Endothelial cell of umbilical vein (primary cell): ENCODE measurements at regions not wholly inside any gene's neighbourhood (a gene's known extent, or its start where the extent isn't known, plus 50 kb on each side); places are given as distances from the start of the nearest gene placed in this dataset.

Experiments used
- BruUV-seq: library from RNA; stranded (reverse); fragments of 400-500 nt; replicated peaks from 2 replicates; lab custom pipeline; 2021; lab: Mats Ljungman, UMichigan
- CTCF ChIA-PET: fragments of 300-600, 350-600 bp; sonication (Branson Sonifier 250); formaldehyde crosslinking; loops from one replicate; lab custom pipeline; 2021; ENCODE audit warnings: antibody characterized with exemption, inconsistent platforms; lab: Charles Lee
- POLR2A ChIA-PET: fragments of 300-600, 350-600 bp; sonication (Branson Sonifier 250); formaldehyde crosslinking; loops from one replicate; lab custom pipeline; 2021; ENCODE audit warnings: antibody characterized with exemption, inconsistent platforms; lab: Charles Lee
- DNase-seq: peaks from one replicate; pipeline ENCODE4 v3.0.0-alpha.2; 2011; ENCODE audit warnings: low read depth, low spot score
- FAIRE-seq: peaks from 2 replicates; lab custom pipeline; 2011; peaks lifted over from hg19 to GRCh38; lab: Jason Lieb, UNC
- H2AFZ ChIP-seq: 2 replicates; pipeline ENCODE4 v1.6.0; 2012; ENCODE audit warnings: low read depth, low read length, control low read depth, inconsistent platforms
- H3K27ac ChIP-seq: 2 replicates; pipeline ENCODE4 v1.5.1; 2011; ENCODE audit warnings: low read depth, mild to moderate bottlenecking, control low read depth, low read length, moderate library complexity; ENCODE audit not compliant: insufficient read depth
- H3K27me3 ChIP-seq, 2 experiments: 2 replicates each; pipeline versions ENCODE4 v1.6.0 to v1.6.1; 2011; ENCODE audit warnings: low read length in 2 of 2, mixed read lengths in 1 of 2; ENCODE audit not compliant: control insufficient read depth in 2 of 2, insufficient read depth in 2 of 2
- H3K36me3 ChIP-seq, 2 experiments: 2 replicates in 1 of 2; 3 replicates in 1 of 2; pipeline ENCODE4 v1.5.1; 2011; ENCODE audit warnings: low read length in 2 of 2, mild to moderate bottlenecking in 1 of 2, moderate library complexity in 1 of 2; ENCODE audit not compliant: control insufficient read depth in 2 of 2, insufficient read depth in 2 of 2; ENCODE audit errors: extremely low read depth in 1 of 2
- H3K4me1 ChIP-seq: 3 replicates; pipeline ENCODE4 v1.5.1; 2011; ENCODE audit warnings: mild to moderate bottlenecking, low read length; ENCODE audit not compliant: control insufficient read depth, insufficient read depth; ENCODE audit errors: extremely low read depth
- H3K4me2 ChIP-seq: 2 replicates; pipeline ENCODE4 v1.6.1; 2011; ENCODE audit warnings: low read length, control low read depth, mixed read lengths; ENCODE audit not compliant: insufficient read depth
- H3K4me3 ChIP-seq, 3 experiments: fragments of 200-600 bp in 1 of 3; sonication (generic), shearing (Covaris generic) in 1 of 3; replicated peaks in 1 of 3; 2 replicates each; pipeline ENCODE4 v1.5.1; 2011 to 2016; ENCODE audit warnings: control low read depth in 3 of 3, low read length in 3 of 3, mild to moderate bottlenecking in 2 of 3, inconsistent platforms in 1 of 3, low read depth in 1 of 3, moderate library complexity in 1 of 3; ENCODE audit not compliant: insufficient read depth in 1 of 3
- H3K79me2 ChIP-seq: 2 replicates; pipeline ENCODE4 v1.6.0; 2012; ENCODE audit warnings: low read length, inconsistent platforms; ENCODE audit not compliant: control insufficient read depth, insufficient read depth
- H3K9ac ChIP-seq: replicated peaks from 2 replicates; pipeline ENCODE3; 2011; ENCODE audit warnings: low read length, control low read depth; ENCODE audit not compliant: insufficient read depth; ENCODE audit errors: extremely low read depth
- H3K9me1 ChIP-seq: replicated peaks from 3 replicates; pipeline ENCODE4 v1.6.0; 2011; ENCODE audit warnings: mild to moderate bottlenecking, low read length; ENCODE audit not compliant: control insufficient read depth, insufficient read depth; ENCODE audit errors: extremely low read depth
- H3K9me3 ChIP-seq: replicated peaks from 2 replicates; pipeline ENCODE4 v1.5.1; 2012; ENCODE audit warnings: low read length, inconsistent platforms; ENCODE audit not compliant: control insufficient read depth, insufficient read depth
- H4K20me1 ChIP-seq: replicated peaks from 2 replicates; pipeline ENCODE3; 2011; ENCODE audit warnings: mild to moderate bottlenecking, low read length; ENCODE audit not compliant: control insufficient read depth, insufficient read depth; ENCODE audit errors: extremely low read depth
- CTCF ChIP-seq, 2 donors: IDR thresholded peaks; 1 replicate in 1 of 2; 2 replicates in 1 of 2; pipeline ENCODE4 v1.5.1; 2011; ENCODE audit warnings: low read length in 2 of 2, mild to moderate bottlenecking in 2 of 2, moderate library complexity in 2 of 2, control low read depth in 1 of 2, inconsistent platforms in 1 of 2, low read depth in 1 of 2; ENCODE audit not compliant: insufficient read depth in 1 of 2; ENCODE audit errors: extremely low read depth in 1 of 2
- EZH2 ChIP-seq: IDR thresholded peaks from 2 replicates; pipeline ENCODE4 v1.6.1; 2012; ENCODE audit warnings: borderline replicate concordance, low read depth, mild to moderate bottlenecking, moderate library complexity, low read length, inconsistent platforms; ENCODE audit not compliant: severe bottlenecking
- FOS ChIP-seq: IDR thresholded peaks from 2 replicates; pipeline ENCODE4 v1.6.1; 2011; ENCODE audit warnings: mild to moderate bottlenecking, low read length, moderate library complexity, borderline replicate concordance; ENCODE audit not compliant: insufficient read depth
- GATA2 ChIP-seq: IDR thresholded peaks from 2 replicates; pipeline ENCODE4 v1.7.0; 2011; ENCODE audit warnings: low read depth, mild to moderate bottlenecking, moderate library complexity, mixed read lengths, low read length; ENCODE audit not compliant: insufficient read length, insufficient read depth
- JUN ChIP-seq: IDR thresholded peaks from 2 replicates; pipeline ENCODE4 v1.6.1; 2011; ENCODE audit warnings: borderline replicate concordance, low read depth; ENCODE audit not compliant: insufficient read length, insufficient read depth
- MAX ChIP-seq: IDR thresholded peaks from 2 replicates; pipeline ENCODE4 v1.6.1; 2011; ENCODE audit not compliant: insufficient read depth, insufficient read length
- MYC ChIP-seq: IDR thresholded peaks from one replicate; pipeline ENCODE4 v1.6.1; 2011; ENCODE audit warnings: mild to moderate bottlenecking, low read depth, low read length
- POLR2A ChIP-seq: IDR thresholded peaks from 2 replicates; pipeline ENCODE4 v1.6.1; 2012; ENCODE audit warnings: low read depth, mild to moderate bottlenecking, control low read depth, low read length
- POLR2AphosphoS5 ChIP-seq: IDR thresholded peaks from 2 replicates; pipeline ENCODE4 v1.6.1; 2012; ENCODE audit warnings: low read depth, mild to moderate bottlenecking, control low read depth, low read length, moderate library complexity; ENCODE audit not compliant: insufficient read depth
- dilution Hi-C: fragments of 300-500 bp; cut with MboI; formaldehyde crosslinking; loops from one replicate; pipeline ENCODE4 v1.15.0; 2019; ENCODE audit warnings: low sequenced_read_pairs; ENCODE audit not compliant: extremely low pct_ligation_motif_present
- intact Hi-C: fragments of 100-400 bp; cut with micrococcal nuclease; formaldehyde crosslinking; loops from one replicate; pipeline ENCODE4 v1.10.0; 2022

- no peak for FAIRE-seq
- H3K27me3 ChIP-seq: no peaks in the 10 kb centered on the region
- no peak overlapping the region for H2AFZ ChIP-seq
- ChIA-PET POLR2A (no interaction called here), CTCF (no interaction called here)
- no peak overlapping the region for H3K4me3 ChIP-seq
- no peaks in the 10 kb centered on the region for H3K79me2 ChIP-seq
- H3K9me3 ChIP-seq: no peaks in the 10 kb centered on the region
- H4K20me1 ChIP-seq: no peaks in the 10 kb centered on the region
- no peaks in the 10 kb centered on the region for H3K4me1 ChIP-seq
- DNase-seq: no peak
- dilution Hi-C loops: no loop called here
- H3K4me2 ChIP-seq: no peak overlapping the region
- intact Hi-C loops: no loop called here
- no TSS peak for BruUV-seq
- no peak overlapping the region for H3K27ac ChIP-seq
- TF ChIP-seq JUN (no peak), MYC (no peak), EZH2 (no peak), FOS (no peak), POLR2AphosphoS5 (no peak), MAX (no peak), GATA2 (no peak), POLR2A (no peak), CTCF (IDR thresholded peaks at IDR 0.05; ENCODE audit: extremely low read depth in 1 of 2, insufficient read depth in 1 of 2, low read depth in 1 of 2, low read length in 2 of 2) (no peak)
- H3K9me1 ChIP-seq: no peaks in the 10 kb centered on the region
- H3K36me3 ChIP-seq: no peaks in the 10 kb centered on the region
- H3K9ac ChIP-seq: no peak overlapping the region
Measured at GRCh38 chr3:20798666-20799065, 612.7 kb upstream of the SGO1 start.
